Stimulated activated CD8-positive, alpha-beta memory T cell treated with anti-CD3 and anti-CD28 coated beads, Interleukin-7, amount 100 ng/mL, for 24 hours (primary cell): ENCODE measurements at regions not wholly inside any gene's neighbourhood (a gene's known extent, or its start where the extent isn't known, plus 50 kb on each side); places are given as distances from the start of the nearest gene placed in this dataset.

ENCODE experiments used
- DNase-seq: peaks from one replicate; pipeline ENCODE4 v3.0.0-alpha.2; 2020; ENCODE audit warnings: low read depth

DNA sequence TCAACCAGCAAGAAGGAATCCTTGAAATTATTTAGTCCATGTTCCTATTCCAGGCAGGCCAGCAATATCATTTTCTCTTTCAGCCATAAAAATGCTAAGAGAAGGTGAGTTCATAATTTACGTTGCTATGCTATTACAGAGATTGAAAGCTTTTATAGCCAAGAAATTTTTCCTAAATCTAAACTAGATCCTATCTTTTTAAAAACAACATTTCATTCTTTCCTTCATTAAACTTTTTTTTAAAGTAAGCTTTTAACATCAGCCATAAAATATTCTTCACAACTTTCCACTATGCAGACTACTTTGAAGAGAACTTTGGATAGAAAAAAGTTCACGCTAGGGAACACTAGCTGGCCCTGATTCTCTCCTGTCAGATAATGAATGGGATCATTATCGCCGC lies 159.8 kb downstream of the RPS12 start:
- no peak for DNase-seq

DNA sequence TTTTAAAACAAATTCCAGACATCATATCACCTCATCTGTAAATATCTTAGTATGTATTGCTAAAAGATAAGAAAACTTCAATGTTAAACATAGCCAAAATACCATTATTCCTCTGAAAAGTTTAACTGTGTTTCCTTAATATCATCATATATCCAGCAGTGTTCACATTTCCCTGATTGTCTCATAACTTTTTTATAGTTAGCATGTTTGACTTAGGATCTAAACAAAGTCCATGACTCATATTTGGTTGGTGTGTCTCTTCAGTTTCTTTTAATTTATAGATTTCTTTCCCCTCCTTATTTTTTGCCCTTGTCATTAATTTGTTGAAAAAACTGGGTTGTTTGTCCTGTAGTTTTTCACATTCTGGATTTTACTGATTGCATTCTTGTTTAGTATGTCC lies 163.0 kb downstream of the RPS12 start:
- DNase-seq, result no peak

DNA sequence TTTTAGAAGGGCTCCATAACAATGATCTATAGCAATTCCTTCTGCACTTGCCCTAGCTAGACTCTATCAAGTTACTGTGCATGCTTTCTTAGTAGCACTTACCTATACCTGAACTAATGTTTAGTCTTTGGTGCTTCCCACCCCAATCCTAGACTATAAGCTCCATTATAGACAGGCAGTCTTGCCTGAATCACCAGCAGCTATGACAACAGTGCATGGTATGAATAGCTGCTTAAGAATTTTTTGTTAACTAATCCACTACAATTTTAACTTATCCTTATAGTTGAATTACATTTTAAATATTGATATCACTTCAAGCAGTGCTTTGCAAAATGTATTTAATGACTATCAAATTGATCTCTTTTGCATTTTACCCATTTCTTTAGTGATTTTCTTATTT lies 164.3 kb downstream of the RPS12 start:
- DNase-seq, result no peak

DNA sequence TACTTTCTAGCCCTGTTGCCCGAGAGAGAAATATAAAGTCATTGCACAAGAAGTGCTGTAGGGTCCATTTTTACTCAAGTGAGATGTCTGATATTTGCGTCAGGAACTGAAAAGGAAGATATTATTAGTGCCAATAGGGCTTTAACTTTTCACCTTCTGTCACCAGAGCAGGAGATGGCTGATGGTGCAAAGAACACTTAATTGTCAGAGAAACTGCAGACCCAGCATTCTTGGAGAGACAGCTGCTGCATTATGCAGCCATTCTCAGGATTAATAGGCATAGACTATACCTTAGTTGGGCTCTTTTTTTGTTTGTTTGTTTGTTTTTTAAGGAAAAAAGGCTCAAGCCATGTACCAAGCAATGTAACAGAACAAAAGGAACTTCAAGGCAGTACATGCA lies 179.4 kb downstream of the RPS12 start:
- no peak for DNase-seq

DNA sequence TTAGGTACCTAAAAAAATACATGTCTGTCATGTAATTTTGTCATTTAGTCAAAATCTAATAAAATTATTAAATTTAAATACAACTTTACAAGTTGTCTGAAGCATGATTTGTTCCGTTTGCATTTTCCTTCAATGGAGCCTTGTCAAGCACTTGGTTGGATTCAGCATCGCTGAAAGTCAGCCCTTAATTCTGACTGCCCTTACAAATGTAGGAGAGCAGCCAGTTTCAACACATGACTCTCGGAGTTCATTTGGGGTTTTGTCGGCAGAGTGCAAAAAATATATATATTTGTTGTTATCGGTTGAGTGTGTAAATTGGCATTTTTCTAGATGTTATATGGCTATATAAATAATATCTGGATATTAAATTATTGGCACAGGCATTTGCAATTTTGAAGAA lies 180.6 kb downstream of the RPS12 start:
- no peak for DNase-seq

DNA sequence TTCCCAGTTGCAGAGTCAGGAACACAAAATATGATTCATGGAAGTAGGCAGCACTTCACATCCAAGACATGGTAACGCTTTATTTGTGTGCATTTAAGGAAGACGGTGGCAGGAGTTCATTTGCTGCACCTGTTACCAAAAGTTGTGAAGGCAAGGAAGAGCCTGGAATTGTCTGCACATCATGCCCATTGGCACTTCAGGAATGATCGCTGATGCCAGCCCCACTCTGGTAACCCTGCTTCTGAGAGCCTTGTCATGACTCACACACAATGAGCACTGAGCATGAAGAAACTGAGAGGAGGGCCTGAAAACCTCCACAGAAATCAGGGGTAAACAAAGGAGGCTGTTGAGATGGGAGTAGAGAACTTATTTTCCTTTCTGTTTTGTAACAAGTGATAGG lies 181.1 kb downstream of the RPS12 start:
- DNase-seq, result no peak

DNA sequence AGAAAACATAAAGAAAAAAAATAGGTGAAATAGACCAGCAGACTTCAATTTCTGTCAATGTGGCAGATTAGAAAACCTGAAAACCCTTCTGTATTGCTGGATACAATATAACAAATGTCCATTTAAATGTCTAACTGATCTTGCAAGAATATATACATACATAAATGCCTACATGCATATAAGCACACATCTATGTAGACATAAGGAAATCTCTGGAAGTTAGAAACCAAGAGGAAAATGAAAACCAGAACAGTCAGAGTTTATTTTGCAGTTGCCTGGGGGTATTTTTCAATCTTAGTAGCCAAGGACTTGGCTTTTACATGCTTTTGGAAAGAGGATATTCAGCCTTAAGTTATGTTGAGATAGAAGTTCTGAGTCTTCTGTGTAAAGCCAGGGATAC lies 184.0 kb downstream of the RPS12 start:
- no peak for DNase-seq

DNA sequence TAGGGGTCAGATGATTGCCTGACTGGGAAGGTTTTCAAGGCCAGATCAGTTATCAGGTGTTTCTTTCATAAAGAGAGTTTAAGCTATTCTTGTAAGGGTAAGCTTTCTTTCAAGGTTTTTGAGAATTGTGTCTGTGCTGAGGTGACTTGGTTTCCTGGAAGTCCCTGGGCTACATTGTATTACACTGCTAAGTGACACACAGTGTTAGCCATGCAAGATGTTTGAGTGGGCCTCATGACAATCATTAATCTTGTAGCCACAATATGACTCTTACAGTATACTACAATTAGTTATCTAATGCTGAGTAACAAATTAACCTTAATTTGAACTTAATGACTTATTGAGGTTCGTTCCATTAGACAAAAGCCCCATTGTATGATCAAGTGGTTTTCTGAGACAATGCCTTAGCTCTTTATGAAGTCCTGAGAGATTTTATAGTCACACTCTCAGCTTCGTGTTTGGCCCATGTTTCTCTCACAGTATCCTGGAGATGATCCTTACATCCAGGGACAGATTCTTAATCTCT lies 186.7 kb downstream of the RPS12 start:
- no peak for DNase-seq

DNA sequence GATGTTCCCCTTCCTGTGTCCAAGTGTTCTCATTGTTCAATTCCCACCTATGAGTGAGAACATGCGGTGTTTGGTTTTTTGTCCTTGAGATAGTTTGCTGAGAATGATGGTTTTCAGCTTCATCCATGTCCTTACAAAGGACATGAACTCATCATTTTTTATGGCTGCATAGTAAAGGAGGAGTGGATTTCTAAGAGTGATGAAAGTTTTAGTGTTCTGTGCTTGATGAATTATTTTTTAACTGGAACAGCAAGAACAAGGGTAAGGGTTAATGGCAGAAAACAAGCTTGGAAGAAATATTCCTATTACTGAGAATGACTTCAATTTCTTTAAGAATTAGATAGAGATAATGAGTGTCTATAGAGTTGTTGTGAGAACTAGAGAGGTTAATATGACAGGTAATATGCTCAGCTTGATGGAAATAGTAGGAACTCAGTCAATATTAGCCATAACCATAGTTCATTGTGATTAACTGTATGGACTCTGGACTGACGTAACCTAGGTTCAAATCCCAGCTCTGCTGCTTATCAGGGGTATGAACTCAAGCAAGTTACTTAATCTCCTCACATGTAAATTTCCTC lies 190.0 kb downstream of the RPS12 start:
- no peak for DNase-seq

DNA sequence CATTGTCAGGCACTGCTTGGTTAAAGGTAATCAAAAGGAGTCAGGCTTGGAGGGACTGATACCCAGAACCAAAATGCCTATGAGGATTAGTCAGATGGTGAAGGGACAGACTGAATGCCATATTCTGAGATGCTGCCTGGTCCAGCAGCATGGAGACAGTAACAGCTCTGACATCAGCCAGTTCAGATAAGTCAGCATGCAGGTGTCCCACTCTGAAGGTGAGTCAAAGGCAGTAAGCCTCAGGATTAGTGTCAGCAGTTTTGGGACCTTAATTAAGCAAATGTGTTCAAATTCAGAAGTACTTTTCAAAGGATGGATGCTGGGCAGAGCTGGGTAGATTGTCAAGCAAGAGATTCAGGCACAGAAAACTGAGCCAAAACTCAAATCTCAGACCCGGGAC lies 198.4 kb downstream of the RPS12 start:
- DNase-seq, result no peak

DNA sequence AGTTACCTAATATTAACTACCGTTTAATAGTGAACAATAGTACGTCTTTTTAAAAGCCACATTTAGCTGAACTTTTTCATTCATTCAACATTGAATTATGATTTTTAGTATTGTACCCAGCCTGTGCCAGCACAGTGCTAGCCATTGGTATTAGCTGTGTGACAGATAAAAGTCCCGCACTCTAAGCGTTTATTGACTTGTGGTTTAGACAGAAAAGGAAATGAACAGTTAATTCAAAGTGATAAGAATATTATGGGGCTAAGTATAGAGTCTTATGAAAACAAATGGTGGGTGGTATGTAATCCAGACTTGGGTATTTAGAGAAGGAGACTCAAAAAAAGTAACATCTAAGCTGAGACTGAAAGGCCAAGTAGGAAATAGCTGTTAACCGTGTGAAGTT lies 202.3 kb downstream of the RPS12 start:
- DNase-seq, result no peak

DNA sequence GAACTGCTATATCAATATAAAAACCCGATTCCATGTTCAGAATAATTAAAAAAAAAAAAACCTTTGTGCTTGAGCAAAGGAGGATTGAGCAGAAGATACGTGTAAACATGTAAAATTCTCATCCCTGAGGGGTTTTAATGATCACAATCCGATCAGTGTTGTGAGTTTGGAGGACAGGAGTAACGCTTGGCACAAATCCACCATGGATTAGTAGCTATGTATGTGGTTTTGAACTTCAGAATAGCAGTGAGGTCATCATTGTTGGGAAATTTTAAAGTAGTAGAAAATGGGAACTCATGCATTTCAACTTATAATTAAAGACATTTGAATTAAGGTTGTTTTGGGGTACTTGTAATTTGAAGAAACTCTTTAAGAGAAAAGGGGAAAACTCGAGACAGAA lies 203.2 kb downstream of the RPS12 start:
- DNase-seq, result no peak

DNA sequence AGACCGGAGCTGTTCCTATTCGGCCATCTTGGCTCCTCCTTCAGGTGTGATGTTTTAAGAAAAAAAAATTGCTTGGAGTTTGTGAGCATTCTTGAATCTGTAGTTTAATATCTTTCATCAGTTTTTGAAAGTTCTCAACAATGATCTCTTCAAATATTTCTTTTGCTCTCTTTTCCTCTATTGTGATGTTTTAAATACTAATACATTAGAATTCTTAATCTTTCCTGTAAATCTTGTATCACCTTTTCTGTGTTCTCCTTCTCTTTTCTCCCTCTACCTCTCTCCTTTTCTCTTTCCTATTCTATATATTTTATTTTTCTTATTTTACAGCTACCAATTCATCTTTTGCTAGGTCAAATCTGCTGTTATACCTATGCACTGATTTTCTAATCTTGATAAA lies 212.3 kb downstream of the RPS12 start:
- DNase-seq, result no peak

DNA sequence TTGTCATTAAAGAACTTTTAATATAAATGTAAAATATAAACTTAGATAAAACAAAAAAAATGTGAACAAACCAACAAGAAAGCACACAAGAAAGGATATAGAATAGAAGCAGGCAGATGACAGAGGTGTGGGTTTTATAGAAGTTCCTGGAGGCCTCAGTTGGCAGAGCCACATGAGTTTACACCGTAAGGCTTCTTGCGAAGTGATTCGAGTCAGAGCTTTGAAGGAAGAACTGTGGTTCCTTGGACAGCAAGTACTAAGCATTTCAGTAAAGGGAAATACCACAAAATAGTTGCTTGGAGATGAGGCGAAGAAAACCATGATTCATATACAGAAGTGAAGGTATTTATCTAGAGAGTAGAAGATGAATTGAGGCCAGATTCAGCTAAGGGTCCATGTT lies 207.9 kb upstream of the EYA4 start:
- no peak for DNase-seq

DNA sequence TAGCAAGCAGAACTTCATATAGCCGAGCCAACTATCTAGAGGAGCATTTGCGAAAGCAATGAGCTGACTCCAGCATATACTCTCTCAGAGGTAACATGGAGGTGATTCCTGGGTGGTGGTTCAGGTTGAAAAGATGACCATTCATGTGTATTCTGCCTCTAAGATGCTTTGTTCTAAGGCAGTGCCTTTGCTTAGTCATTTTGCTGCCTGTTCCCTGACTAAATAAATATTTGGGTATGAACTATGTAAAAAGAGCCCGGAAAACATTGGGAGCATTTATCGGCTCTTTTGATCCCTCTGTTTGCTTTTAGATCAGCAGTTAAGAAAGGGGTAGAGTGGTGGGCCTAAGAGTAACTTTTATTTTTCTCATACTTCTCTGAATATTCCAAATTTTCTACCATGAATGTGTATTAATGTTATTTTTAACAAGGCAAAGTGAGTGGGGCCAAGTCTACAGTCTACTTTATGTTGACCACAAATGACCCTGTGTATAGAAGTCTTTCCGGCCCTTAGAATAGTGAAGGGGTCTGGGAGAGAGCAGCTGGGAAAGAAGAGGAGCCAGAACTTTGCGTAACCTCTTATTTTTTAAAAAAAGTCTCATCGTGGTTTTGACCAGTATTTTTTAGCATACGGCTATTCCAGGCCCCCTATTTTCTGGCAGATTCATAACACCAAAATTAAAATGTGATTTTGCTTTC lies 206.5 kb upstream of the EYA4 start:
- no peak for DNase-seq

DNA sequence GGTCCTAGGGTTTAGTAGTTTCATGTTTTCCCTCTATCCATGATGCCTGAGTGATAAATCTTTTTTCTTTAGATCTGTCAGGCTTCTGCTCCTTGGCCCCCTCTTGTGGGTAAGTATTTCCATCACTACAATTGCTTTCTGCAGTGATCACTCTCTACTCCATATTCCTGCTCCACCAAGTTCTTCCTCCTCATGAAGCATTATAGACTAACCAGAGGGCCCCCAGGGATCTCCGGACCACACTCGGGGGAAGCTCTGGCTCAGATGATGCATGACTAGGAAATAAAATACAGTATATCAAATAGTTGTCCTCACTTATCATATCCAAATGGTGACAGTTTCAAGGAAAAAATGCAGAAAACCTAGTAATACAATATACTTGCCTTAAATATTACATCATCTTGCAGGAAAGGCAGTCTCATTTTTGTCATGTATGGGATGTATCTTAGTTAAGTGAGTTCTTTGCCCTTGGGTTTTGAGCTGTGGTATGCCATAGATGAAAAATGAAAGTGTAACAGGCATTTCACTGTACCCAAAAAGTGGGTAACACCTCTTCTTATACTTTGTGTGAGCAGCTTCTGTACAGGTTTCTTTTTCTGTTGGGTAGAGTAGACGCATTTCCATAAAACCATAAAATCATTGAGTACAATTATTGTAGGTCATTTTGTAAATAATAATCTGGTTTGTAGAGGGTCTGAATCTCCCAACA lies 200.9 kb upstream of the EYA4 start:
- DNase-seq, result no peak

DNA sequence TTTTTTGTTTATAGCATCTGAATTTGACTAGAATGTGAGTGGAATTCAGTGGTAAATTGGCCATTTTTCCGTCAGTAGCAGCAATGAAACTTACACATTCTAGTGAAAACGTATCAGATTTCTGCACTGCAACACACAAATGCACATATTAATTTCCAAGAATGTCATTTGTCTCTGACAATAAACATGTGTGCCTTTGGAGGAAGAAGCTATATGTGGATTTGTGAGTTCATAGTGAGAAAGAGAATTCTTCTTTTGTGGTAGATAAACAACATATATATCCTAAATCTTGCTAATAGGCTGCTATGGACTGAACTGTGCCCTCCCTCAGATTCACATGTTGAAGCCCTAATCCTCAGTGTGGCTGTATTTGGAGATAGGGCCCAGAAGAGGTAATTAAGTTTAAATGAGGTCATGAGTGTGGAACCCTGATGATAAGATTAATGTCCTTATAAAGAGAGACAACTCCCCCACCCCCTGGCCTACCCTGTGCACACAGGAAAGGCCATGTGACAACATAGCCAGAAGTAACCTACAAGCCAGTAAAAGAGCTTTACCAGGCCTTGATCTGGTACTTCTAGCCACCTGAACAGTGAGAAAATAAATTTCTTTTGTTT lies 200.2 kb upstream of the EYA4 start:
- DNase-seq, result no peak

DNA sequence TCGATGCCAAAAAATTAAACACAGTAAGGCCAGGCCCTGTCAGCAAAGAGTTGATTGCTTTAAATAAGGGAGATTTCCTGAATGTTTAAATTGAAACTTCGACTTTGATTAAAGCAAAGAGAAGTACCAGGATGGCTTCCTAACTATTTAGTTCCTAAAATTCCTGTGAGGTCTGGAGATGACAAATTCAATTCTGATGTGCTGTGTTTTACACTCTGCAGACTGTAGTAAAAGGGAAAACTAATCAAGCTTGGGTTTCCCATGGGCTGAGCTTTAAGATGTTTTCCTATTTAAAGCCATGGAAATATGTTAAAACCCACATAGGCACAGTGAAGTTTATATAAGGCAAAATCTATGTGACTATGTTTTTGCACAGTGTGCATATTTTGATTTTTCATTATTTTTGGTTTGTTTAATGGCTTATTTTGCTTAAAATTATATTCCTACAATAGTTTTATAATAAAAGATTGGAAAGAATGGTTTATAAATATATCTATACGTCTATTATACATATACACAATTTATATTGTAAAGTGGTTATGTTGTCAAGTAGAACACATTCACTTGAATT lies 198.5 kb upstream of the EYA4 start:
- no peak for DNase-seq

DNA sequence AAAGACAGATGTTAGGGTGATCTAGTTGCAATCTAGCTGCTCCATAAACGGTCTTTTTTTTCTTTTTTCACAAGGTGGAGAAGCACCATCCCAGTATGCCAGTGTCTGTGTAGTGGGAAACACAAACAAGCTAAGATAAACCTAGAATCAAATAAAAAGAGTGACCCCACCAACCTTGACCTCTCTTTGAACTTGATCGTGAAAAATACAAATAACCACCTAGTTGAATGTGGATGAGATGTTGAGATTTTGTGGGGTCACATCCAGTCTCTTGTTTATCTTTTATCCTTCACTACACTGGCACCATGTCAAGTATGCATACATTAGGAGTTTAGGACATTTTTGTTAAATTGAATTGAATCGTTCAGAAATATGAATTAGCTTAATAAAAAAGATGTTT lies 194.6 kb upstream of the EYA4 start:
- no peak for DNase-seq

DNA sequence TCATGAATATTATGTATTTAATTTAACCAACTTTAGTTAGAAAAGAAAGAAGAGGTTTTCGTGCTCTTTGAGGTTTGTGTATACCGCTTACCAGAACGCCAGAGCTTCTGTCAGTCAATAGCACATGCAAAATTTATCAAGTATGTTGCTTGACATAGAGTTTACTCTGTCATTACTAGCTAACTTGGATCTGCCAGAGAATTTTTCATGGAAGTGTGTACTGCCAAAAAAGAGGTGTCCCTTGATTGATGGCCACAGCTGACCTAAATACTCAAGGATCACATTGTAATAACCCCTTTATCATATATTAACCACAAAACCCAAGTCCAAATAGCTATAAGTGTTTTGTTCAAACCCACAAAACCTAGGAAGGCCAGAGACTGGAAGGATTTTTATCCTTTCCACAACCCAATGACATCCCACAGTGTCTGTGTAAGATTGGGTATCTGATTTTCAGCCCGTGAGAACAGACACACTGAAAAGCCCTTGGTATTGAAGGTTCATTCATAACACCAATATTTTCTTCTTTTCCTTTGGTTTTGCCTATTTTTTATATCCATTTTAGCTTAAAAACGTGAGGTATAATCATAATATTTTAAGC lies 194.0 kb upstream of the EYA4 start:
- no peak for DNase-seq

DNA sequence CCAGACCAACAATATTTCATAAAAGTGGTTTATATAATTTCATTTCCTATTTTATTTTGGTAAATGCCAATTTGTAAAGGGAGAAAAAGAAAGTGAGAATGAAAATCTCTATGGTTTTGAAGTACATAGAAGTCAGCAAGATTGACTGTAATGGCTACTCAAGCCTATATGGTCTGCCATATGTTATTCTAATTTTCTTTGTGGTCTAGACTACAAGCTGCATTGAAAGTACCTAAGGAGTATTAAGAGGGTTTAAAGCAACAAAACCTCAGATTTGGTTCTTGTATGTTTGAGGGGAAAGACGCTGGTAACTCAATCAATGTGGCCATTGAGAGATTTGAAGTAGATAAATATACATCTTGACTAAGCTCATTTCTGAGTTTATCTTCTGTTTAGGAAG lies 193.5 kb upstream of the EYA4 start:
- DNase-seq, result no peak

DNA sequence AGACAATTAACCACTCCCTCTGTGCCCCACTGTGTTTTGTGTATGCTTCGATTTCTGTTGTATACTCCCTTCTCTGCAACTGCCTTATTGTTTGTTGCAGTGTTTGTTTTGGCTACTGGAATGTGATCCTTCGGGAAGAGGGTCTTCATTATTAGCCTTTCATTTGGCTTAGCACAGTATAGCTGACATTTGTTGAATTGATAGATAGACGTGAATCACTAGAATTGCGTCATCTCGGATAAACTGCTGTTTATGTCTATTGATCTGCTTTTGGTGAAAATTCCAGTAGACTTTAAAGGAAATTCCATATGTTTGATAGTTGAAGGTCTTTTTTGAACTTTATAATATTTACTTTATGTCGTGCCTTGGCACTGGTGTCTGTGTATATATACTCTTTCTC lies 189.9 kb upstream of the EYA4 start:
- DNase-seq, result no peak
